ENCODE measurements at regions not wholly inside any gene's neighbourhood (a gene's known extent, or its start where the extent isn't known, plus 50 kb on each side); places are given as distances from the start of the nearest gene placed in this dataset.

DNA sequence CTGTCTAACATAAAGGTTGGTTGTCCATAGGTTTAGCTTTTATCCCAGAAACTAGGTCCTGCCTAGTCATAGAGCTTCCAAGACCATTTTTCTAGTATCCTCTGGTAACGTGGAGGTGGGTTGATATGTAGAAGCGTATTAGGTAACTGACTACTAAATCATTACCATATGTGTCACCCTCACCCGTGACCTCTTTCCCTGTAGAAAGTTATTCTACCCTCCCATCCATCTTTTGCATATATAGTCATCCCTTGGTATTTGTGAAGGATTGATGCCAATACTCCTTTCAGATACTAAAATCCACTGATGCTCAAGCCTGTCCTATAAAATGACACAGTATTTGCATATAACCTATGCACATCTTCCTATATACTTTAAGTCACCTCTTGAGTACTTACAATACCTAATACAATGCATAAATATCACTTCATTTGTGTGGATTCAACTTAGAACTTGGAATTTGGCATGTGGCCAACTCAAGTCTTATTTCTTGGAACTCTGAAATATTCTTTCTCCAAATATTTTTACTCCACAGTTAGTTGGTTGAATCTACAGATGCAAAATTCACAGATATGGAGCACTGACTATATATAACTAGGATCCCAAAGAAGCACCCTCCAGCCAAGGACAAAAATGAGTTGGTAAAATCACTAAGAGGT lies 497.0 kb upstream of the TENM4 start:
- ChIA-PET POLR2A (no interaction called here), CTCF (no interaction called here)
- no peak for ATAC-seq (replicated peaks in 1 of 4)
- H3K4me1 ChIP-seq (ENCODE audit: control insufficient read depth in 1 of 2, extremely low read depth in 1 of 2, insufficient read depth in 2 of 2, low read length in 2 of 2), result no peaks in the 10 kb centered on the region
- no peak overlapping the region for H3K27ac ChIP-seq (ENCODE audit: low read length)
- no peak overlapping the region for H3K4me3 Mint-ChIP-seq
- H3K36me3 Mint-ChIP-seq, result no peaks in the 10 kb centered on the region
- no CpG with 5 or more reads among the region's 3 CpGs for WGBS (ENCODE audit: insufficient coverage)
- H3K4me1 Mint-ChIP-seq, result no peaks in the 10 kb centered on the region
- no peaks in the 10 kb centered on the region for H3K36me3 ChIP-seq (ENCODE audit: control insufficient read depth in 2 of 2, extremely low read depth in 1 of 2, insufficient read depth in 1 of 2, low read length in 1 of 2)
- H3K9me3 ChIP-seq, result no peaks in the 10 kb centered on the region
- H3K4me3 ChIP-seq (ENCODE audit: control insufficient read depth in 1 of 2, extremely low read depth in 1 of 2, low read length in 1 of 2), result no peak overlapping the region
- no peaks in the 10 kb centered on the region for H3K27me3 Mint-ChIP-seq
- no peak for DNase-seq
- peaks cover 4 to 9% (median 9%) of the 10 kb centered on the region in 3 donors for H3K9me3 Mint-ChIP-seq
- H3K27ac Mint-ChIP-seq, result no peak overlapping the region
- no peaks in the 10 kb centered on the region for H3K27me3 ChIP-seq (replicated peaks in 1 of 2; ENCODE audit: control insufficient read depth in 2 of 2, extremely low read depth in 1 of 2, insufficient read depth in 2 of 2, low read length in 1 of 2)

- Mint-ChIP-seq H3K27me3 (no peaks in the 10 kb centered on the region), H3K36me3 (no peaks in the 10 kb centered on the region), H3K4me3 (no peak overlapping the region), H3K27ac (no peak overlapping the region), H3K9me3 (peaks cover 9 to 16% (median 11%) of the 10 kb centered on the region in 3 donors), H3K4me1 (no peaks in the 10 kb centered on the region)
- Histone ChIP-seq H3K27me3 (replicated peaks in 1 of 2; ENCODE audit: control insufficient read depth in 2 of 2, extremely low read depth in 1 of 2, insufficient read depth in 2 of 2, low read length in 1 of 2) (no peaks in the 10 kb centered on the region), H3K4me3 (ENCODE audit: control insufficient read depth in 1 of 2, extremely low read depth in 1 of 2, low read length in 1 of 2) (no peak overlapping the region), H3K36me3 (ENCODE audit: control insufficient read depth in 2 of 2, extremely low read depth in 1 of 2, insufficient read depth in 1 of 2, low read length in 1 of 2) (no peaks in the 10 kb centered on the region), H3K4me1 (ENCODE audit: control insufficient read depth in 1 of 2, extremely low read depth in 1 of 2, insufficient read depth in 2 of 2, low read length in 2 of 2) (no peaks in the 10 kb centered on the region), H3K9me3 (no peaks in the 10 kb centered on the region), H3K27ac (ENCODE audit: low read length) (no peak overlapping the region)
- CTCF ChIA-PET, result interaction anchor here in 1 of 2 donors (1.3 kb wide), 1 partner anchor 9 kb away, joined by 3 read pairs; no protein-coding TSS in a partner anchor
- POLR2A ChIA-PET, result no interaction called here
- WGBS (ENCODE audit: insufficient coverage), result no CpG with 5 or more reads among the region's 1 CpG
- no peak for ATAC-seq (replicated peaks in 1 of 4)
- DNase-seq, result no peak
These were observed 491.8 kb upstream of the TENM4 start for GRCh38 chr11:79932612-79933011.

- Mint-ChIP-seq H3K27ac (no peak overlapping the region), H3K36me3 (no peaks in the 10 kb centered on the region), H3K4me3 (no peak overlapping the region), H3K27me3 (no peaks in the 10 kb centered on the region), H3K4me1 (no peaks in the 10 kb centered on the region), H3K9me3 (peaks cover 9 to 21% (median 11%) of the 10 kb centered on the region in 3 donors)
- Histone ChIP-seq H3K36me3 (ENCODE audit: control insufficient read depth in 2 of 2, extremely low read depth in 1 of 2, insufficient read depth in 1 of 2, low read length in 1 of 2) (no peaks in the 10 kb centered on the region), H3K4me1 (ENCODE audit: control insufficient read depth in 1 of 2, extremely low read depth in 1 of 2, insufficient read depth in 2 of 2, low read length in 2 of 2) (no peaks in the 10 kb centered on the region), H3K9me3 (no peaks in the 10 kb centered on the region), H3K27me3 (replicated peaks in 1 of 2; ENCODE audit: control insufficient read depth in 2 of 2, extremely low read depth in 1 of 2, insufficient read depth in 2 of 2, low read length in 1 of 2) (no peaks in the 10 kb centered on the region), H3K4me3 (ENCODE audit: control insufficient read depth in 1 of 2, extremely low read depth in 1 of 2, low read length in 1 of 2) (no peak overlapping the region), H3K27ac (ENCODE audit: low read length) (no peak overlapping the region)
- POLR2A ChIA-PET, result no interaction called here
- no CpG with 5 or more reads among the region's 1 CpG for WGBS (ENCODE audit: insufficient coverage)
- CTCF ChIA-PET, result interaction anchor here in 1 of 2 donors (1.3 kb wide), 1 partner anchor 10 kb away, joined by 3 read pairs; no protein-coding TSS in a partner anchor
- no peak for DNase-seq
- ATAC-seq (replicated peaks in 1 of 4), result no peak
These were observed 490.9 kb upstream of the TENM4 start for GRCh38 chr11:79931692-79932091.

DNA sequence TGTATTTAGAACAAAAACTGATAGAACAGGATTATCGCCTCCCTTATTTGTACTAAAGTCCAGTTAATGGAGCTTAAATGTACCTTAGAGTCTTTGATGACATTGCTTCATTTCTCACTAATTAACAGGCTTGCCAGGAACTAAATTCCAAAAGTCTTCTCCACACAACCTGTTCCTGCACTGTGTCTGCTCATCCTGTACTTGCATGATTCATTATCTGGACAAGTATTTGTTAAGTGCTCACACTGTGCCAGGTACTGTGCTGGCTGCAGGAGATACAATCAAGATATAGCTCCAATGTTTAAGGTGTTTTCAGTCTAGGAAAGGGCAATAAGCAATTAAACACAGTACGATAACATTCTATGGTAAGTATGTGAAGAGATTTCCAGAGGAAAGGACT lies 485.9 kb upstream of the TENM4 start:
- no peak for DNase-seq
- Mint-ChIP-seq H3K36me3 (no peaks in the 10 kb centered on the region), H3K27me3 (no peaks in the 10 kb centered on the region), H3K4me1 (no peaks in the 10 kb centered on the region), H3K9me3 (peaks cover 0 to 23% (median 4%) of the 10 kb centered on the region in 3 donors), H3K27ac (no peak overlapping the region), H3K4me3 (no peak overlapping the region)
- no CpG with 5 or more reads among the region's 2 CpGs for WGBS (ENCODE audit: insufficient coverage)
- H3K4me1 ChIP-seq (ENCODE audit: control insufficient read depth in 1 of 2, extremely low read depth in 1 of 2, insufficient read depth in 2 of 2, low read length in 2 of 2), result no peaks in the 10 kb centered on the region
- H3K9me3 ChIP-seq, result no peaks in the 10 kb centered on the region
- no peaks in the 10 kb centered on the region for H3K27me3 ChIP-seq (replicated peaks in 1 of 2; ENCODE audit: control insufficient read depth in 2 of 2, extremely low read depth in 1 of 2, insufficient read depth in 2 of 2, low read length in 1 of 2)
- no peak for ATAC-seq (replicated peaks in 1 of 4)
- no peak overlapping the region for H3K4me3 ChIP-seq (ENCODE audit: control insufficient read depth in 1 of 2, extremely low read depth in 1 of 2, low read length in 1 of 2)
- H3K27ac ChIP-seq (ENCODE audit: low read length), result no peak overlapping the region
- H3K36me3 ChIP-seq (ENCODE audit: control insufficient read depth in 2 of 2, extremely low read depth in 1 of 2, insufficient read depth in 1 of 2, low read length in 1 of 2), result no peaks in the 10 kb centered on the region
- ChIA-PET CTCF (no interaction called here), POLR2A (no interaction called here)

DNA sequence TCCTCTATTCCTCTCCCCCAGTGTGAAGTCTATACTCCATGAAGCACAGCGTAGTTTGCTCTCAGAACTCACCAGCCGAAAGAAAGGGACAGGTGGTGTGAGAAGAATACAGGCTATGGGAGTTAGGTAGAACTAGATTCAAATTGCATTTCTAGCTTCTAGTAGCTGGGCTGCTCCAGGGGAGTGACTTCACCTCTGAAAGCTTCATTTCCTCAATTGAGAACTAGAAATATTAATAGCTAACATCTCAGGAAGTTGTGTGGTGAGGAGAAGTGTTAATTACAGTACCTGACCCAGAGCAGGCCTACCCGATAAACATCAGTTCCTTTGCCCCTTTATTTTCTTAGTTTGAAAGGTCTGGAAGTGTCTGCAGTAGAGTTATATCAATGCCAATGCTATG lies 484.7 kb upstream of the TENM4 start:
- H3K9me3 ChIP-seq, result no peaks in the 10 kb centered on the region
- H3K27ac ChIP-seq (ENCODE audit: low read length), result no peak overlapping the region
- H3K4me3 ChIP-seq (ENCODE audit: control insufficient read depth in 1 of 2, extremely low read depth in 1 of 2, low read length in 1 of 2), result no peak overlapping the region
- H3K36me3 Mint-ChIP-seq, result no peaks in the 10 kb centered on the region
- no peaks in the 10 kb centered on the region for H3K36me3 ChIP-seq (ENCODE audit: control insufficient read depth in 2 of 2, extremely low read depth in 1 of 2, insufficient read depth in 1 of 2, low read length in 1 of 2)
- no peaks in the 10 kb centered on the region for H3K4me1 ChIP-seq (ENCODE audit: control insufficient read depth in 1 of 2, extremely low read depth in 1 of 2, insufficient read depth in 2 of 2, low read length in 2 of 2)
- ChIA-PET CTCF (no interaction called here), POLR2A (no interaction called here)
- no peak overlapping the region for H3K27ac Mint-ChIP-seq
- H3K9me3 Mint-ChIP-seq, result peaks cover 0 to 17% (median 2%) of the 10 kb centered on the region in 3 donors
- no peaks in the 10 kb centered on the region for H3K27me3 ChIP-seq (replicated peaks in 1 of 2; ENCODE audit: control insufficient read depth in 2 of 2, extremely low read depth in 1 of 2, insufficient read depth in 2 of 2, low read length in 1 of 2)
- H3K27me3 Mint-ChIP-seq, result no peaks in the 10 kb centered on the region
- H3K4me3 Mint-ChIP-seq, result no peak overlapping the region
- no peaks in the 10 kb centered on the region for H3K4me1 Mint-ChIP-seq
- no peak for DNase-seq
- no peak for ATAC-seq (replicated peaks in 1 of 4)
- no CpG with 5 or more reads among the region's 3 CpGs for WGBS (ENCODE audit: insufficient coverage)

GRCh38 chr11:79922641-79923040 lies 481.8 kb upstream of the TENM4 start:
- no peaks in the 10 kb centered on the region for H3K4me1 ChIP-seq (ENCODE audit: control insufficient read depth in 1 of 2, extremely low read depth in 1 of 2, insufficient read depth in 2 of 2, low read length in 2 of 2)
- H3K9me3 Mint-ChIP-seq, result peaks cover 0 to 12% (median 4%) of the 10 kb centered on the region in 3 donors
- H3K36me3 ChIP-seq (ENCODE audit: control insufficient read depth in 2 of 2, extremely low read depth in 1 of 2, insufficient read depth in 1 of 2, low read length in 1 of 2), result no peaks in the 10 kb centered on the region
- no peak overlapping the region for H3K27ac Mint-ChIP-seq
- no peaks in the 10 kb centered on the region for H3K36me3 Mint-ChIP-seq
- H3K4me3 ChIP-seq (ENCODE audit: control insufficient read depth in 1 of 2, extremely low read depth in 1 of 2, low read length in 1 of 2), result no peak overlapping the region
- ChIA-PET POLR2A (no interaction called here), CTCF (no interaction called here)
- H3K4me1 Mint-ChIP-seq, result no peaks in the 10 kb centered on the region
- H3K4me3 Mint-ChIP-seq, result no peak overlapping the region
- WGBS (ENCODE audit: insufficient coverage), result no CpG with 5 or more reads among the region's 3 CpGs
- no peak overlapping the region for H3K27ac ChIP-seq (ENCODE audit: low read length)
- H3K9me3 ChIP-seq, result no peaks in the 10 kb centered on the region
- no peak for DNase-seq
- H3K27me3 ChIP-seq (replicated peaks in 1 of 2; ENCODE audit: control insufficient read depth in 2 of 2, extremely low read depth in 1 of 2, insufficient read depth in 2 of 2, low read length in 1 of 2), result no peaks in the 10 kb centered on the region
- ATAC-seq (replicated peaks in 1 of 4), result no peak
- no peaks in the 10 kb centered on the region for H3K27me3 Mint-ChIP-seq

DNA sequence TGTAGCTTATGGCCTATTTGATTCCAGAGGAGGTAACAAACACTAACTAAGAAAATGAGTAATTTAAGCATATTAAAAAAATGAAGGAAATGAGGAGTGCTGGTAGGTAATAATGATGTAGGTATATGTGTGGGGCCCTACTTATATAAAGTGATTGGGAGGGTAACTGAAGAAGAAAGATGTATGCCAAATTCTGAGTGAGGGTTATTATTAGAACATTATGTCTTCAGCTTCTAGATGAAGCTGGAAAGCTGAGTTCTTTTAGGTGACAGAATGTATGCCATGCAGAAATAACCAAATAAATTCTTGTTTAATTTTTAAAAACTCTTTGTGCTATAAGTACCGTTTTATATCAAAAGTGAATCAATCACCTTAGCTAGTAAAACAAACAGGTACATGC lies 479.6 kb upstream of the TENM4 start:
- DNase-seq, result no peak
- no peak for ATAC-seq (replicated peaks in 1 of 4)
- 100% methylated on average over 1 of the region's 1 CpG for WGBS (ENCODE audit: insufficient coverage)
- H3K9me3 ChIP-seq, result no peaks in the 10 kb centered on the region
- no peaks in the 10 kb centered on the region for H3K4me1 ChIP-seq (ENCODE audit: control insufficient read depth in 1 of 2, extremely low read depth in 1 of 2, insufficient read depth in 2 of 2, low read length in 2 of 2)
- no peak overlapping the region for H3K27ac ChIP-seq (ENCODE audit: low read length)
- H3K4me1 Mint-ChIP-seq, result no peaks in the 10 kb centered on the region
- no peaks in the 10 kb centered on the region for H3K36me3 ChIP-seq (ENCODE audit: control insufficient read depth in 2 of 2, extremely low read depth in 1 of 2, insufficient read depth in 1 of 2, low read length in 1 of 2)
- H3K9me3 Mint-ChIP-seq, result peaks cover 4 to 10% (median 4%) of the 10 kb centered on the region in 3 donors
- no peaks in the 10 kb centered on the region for H3K27me3 Mint-ChIP-seq
- H3K4me3 Mint-ChIP-seq, result no peak overlapping the region
- no peak overlapping the region for H3K4me3 ChIP-seq (ENCODE audit: control insufficient read depth in 1 of 2, extremely low read depth in 1 of 2, low read length in 1 of 2)
- H3K27me3 ChIP-seq (replicated peaks in 1 of 2; ENCODE audit: control insufficient read depth in 2 of 2, extremely low read depth in 1 of 2, insufficient read depth in 2 of 2, low read length in 1 of 2), result no peaks in the 10 kb centered on the region
- H3K36me3 Mint-ChIP-seq, result no peaks in the 10 kb centered on the region
- POLR2A ChIA-PET, result no interaction called here
- CTCF ChIA-PET, result no interaction called here
- no peak overlapping the region for H3K27ac Mint-ChIP-seq
